Osteocyte (in vitro differentiated cells): ENCODE measurements at regions not wholly inside any gene's neighbourhood (a gene's known extent, or its start where the extent isn't known, plus 50 kb on each side); places are given as distances from the start of the nearest gene placed in this dataset.

Experiments used
- DNase-seq: peaks from one replicate; pipeline ENCODE4 v3.0.0; 2021; ENCODE audit warnings: mixed read lengths; ENCODE audit not compliant: unreplicated experiment; ENCODE audit errors: extremely low spot score
- H3K27ac Mint-ChIP-seq: one replicate; pipeline ENCODE4 v1.8.0; 2021; ENCODE audit warnings: mild to moderate bottlenecking, mixed read lengths; ENCODE audit not compliant: unreplicated experiment
- H3K27me3 Mint-ChIP-seq: one replicate; pipeline ENCODE4 v1.8.0; 2021; ENCODE audit warnings: mixed read lengths; ENCODE audit not compliant: unreplicated experiment
- H3K36me3 Mint-ChIP-seq: one replicate; pipeline ENCODE4 v1.8.0; 2021; ENCODE audit warnings: mixed read lengths; ENCODE audit not compliant: unreplicated experiment
- H3K4me1 Mint-ChIP-seq: one replicate; pipeline ENCODE4 v1.8.0; 2021; ENCODE audit warnings: mixed read lengths; ENCODE audit not compliant: unreplicated experiment
- H3K4me3 Mint-ChIP-seq: one replicate; pipeline ENCODE4 v1.8.0; 2021; ENCODE audit warnings: mild to moderate bottlenecking, moderate library complexity, mixed read lengths; ENCODE audit not compliant: unreplicated experiment
- H3K9me3 Mint-ChIP-seq: one replicate; pipeline ENCODE4 v1.8.0; 2021; ENCODE audit warnings: mixed read lengths; ENCODE audit not compliant: unreplicated experiment
- CTCF ChIP-seq: fragments of 200-600 bp; sonication (generic); IDR thresholded peaks from 2 replicates; pipeline ENCODE4 v1.5.0; 2021; ENCODE audit warnings: antibody characterized with exemption, mild to moderate bottlenecking, moderate library complexity

GRCh38 chr20:40333591-40333990, 355.4 kb downstream of the MAFB start:
- DNase-seq, result no peak
- no peaks in the 10 kb centered on the region for H3K36me3 Mint-ChIP-seq
- TF ChIP-seq CTCF, result no peak
- peaks cover 52% of the 10 kb centered on the region for H3K27me3 Mint-ChIP-seq
- no peak overlapping the region for H3K27ac Mint-ChIP-seq
- no peaks in the 10 kb centered on the region for H3K4me1 Mint-ChIP-seq
- H3K9me3 Mint-ChIP-seq, result no peaks in the 10 kb centered on the region
- H3K4me3 Mint-ChIP-seq, result no peak overlapping the region

DNA sequence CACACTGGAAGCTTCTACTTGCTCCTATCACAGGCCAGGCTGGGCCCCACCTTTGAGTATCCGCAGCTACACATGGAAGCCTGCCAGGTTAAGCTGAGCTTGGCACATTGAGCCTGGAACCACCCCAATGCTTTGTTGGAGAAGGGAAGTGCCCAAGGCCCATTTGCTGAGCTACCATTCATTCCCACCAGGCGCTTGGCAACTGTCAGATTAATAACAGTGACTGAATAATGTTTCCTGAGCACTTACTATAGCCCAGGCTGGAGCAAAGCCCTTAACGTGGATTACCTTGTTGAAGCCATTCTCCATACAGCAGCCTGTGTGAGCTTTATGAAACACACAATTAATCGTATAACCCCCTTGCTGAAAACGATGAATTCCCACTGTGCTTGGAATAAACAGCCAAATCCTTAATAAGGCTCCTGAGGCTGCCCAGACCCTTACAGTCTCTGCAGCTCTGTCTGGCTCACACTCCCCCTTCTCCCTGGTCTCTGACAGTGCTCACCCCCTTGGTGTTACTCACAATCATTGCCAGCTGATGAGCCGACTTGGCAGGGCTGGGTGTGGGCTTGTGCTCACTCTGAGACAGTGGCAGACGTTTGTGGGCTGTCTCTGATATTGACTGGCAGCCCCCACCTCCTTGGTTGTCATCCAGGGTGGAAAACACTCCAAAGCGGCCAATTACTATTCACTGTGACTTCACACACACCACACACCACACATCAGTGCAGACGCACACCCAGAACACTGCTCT, 357.1 kb downstream of the MAFB start:
- H3K27ac Mint-ChIP-seq, result no peak overlapping the region
- H3K4me3 Mint-ChIP-seq, result no peak overlapping the region
- H3K27me3 Mint-ChIP-seq, result peaks cover 42% of the 10 kb centered on the region
- no peak for DNase-seq
- no peak for TF ChIP-seq CTCF
- no peaks in the 10 kb centered on the region for H3K9me3 Mint-ChIP-seq
- H3K4me1 Mint-ChIP-seq, result peaks cover under 1% of the 10 kb centered on the region
- H3K36me3 Mint-ChIP-seq, result no peaks in the 10 kb centered on the region

DNA sequence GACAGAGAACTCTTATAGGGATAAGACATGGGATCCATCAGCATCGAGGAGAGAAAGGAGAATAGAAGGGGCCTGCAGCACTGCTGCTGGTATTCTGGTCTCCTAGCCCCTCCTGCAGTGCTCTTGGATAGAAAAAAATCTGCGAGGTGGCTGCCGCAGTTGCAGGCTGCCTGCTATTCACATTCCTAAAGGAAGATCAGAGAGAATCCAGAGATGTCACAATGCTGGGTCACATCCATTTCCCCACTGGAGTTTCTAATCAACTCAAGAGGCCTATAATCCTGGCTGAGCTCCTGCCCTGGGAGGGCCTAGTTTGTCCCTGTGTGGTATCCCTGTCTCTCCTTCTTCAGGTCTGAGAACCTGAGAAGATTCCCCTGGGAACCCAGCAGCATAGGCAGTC, 357.8 kb downstream of the MAFB start:
- H3K9me3 Mint-ChIP-seq, result no peaks in the 10 kb centered on the region
- H3K27ac Mint-ChIP-seq, result no peak overlapping the region
- H3K27me3 Mint-ChIP-seq, result peaks cover 37% of the 10 kb centered on the region
- H3K36me3 Mint-ChIP-seq, result no peaks in the 10 kb centered on the region
- H3K4me3 Mint-ChIP-seq, result no peak overlapping the region
- no peak for DNase-seq
- no peak for TF ChIP-seq CTCF
- H3K4me1 Mint-ChIP-seq, result peaks cover 2% of the 10 kb centered on the region

DNA sequence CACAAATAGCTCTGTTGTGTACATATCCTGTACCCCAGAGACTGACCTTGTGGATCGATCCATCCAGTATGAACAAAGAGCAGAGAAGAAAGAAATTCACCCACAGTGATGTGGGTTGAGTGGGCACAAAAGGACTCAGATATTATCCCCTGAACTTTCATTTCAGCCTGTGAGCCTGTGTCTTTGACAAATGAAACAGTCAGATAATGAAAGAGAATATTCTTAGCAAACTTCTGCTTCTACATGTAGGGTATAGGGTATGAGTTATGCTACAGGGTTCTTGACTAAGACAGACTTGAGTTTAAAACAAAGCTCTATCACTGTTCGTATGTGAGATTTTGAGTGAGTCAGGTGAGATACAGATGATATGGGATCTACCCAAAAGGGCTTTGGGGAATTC, 359.7 kb downstream of the MAFB start:
- peaks cover 25% of the 10 kb centered on the region for H3K27me3 Mint-ChIP-seq
- no peak overlapping the region for H3K27ac Mint-ChIP-seq
- H3K4me1 Mint-ChIP-seq, result peaks cover 2% of the 10 kb centered on the region
- no peak overlapping the region for H3K4me3 Mint-ChIP-seq
- no peaks in the 10 kb centered on the region for H3K9me3 Mint-ChIP-seq
- TF ChIP-seq CTCF, result no peak
- DNase-seq, result no peak
- no peaks in the 10 kb centered on the region for H3K36me3 Mint-ChIP-seq

DNA sequence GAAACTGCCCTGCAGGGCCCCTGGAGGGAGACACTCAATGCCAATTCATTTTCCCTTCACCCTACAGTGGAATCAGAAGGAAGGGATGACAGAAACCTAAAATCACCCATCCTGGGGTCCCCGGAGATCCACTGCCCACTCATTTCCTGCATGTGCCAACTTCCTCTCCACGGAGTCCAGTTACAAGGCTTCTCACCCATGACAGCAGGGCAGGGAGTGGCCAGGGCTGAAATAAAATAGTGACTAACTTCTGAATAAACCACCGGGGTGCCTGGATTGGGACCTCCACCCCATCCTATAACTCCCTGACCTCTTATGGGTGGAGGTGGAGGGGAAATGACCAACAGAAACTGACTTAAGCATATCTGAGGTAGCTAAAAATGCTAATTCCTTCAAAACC, 362.3 kb downstream of the MAFB start:
- Mint-ChIP-seq H3K4me3 (no peak overlapping the region), H3K27ac (no peak overlapping the region), H3K27me3 (peaks cover 13% of the 10 kb centered on the region), H3K4me1 (peaks cover 10% of the 10 kb centered on the region), H3K36me3 (no peaks in the 10 kb centered on the region), H3K9me3 (no peaks in the 10 kb centered on the region)
- TF ChIP-seq CTCF, result no peak
- no peak for DNase-seq
